ENCODE measurements at regions not wholly inside any gene's neighbourhood (a gene's known extent, or its start where the extent isn't known, plus 50 kb on each side); places are given as distances from the start of the nearest gene placed in this dataset.

DNA sequence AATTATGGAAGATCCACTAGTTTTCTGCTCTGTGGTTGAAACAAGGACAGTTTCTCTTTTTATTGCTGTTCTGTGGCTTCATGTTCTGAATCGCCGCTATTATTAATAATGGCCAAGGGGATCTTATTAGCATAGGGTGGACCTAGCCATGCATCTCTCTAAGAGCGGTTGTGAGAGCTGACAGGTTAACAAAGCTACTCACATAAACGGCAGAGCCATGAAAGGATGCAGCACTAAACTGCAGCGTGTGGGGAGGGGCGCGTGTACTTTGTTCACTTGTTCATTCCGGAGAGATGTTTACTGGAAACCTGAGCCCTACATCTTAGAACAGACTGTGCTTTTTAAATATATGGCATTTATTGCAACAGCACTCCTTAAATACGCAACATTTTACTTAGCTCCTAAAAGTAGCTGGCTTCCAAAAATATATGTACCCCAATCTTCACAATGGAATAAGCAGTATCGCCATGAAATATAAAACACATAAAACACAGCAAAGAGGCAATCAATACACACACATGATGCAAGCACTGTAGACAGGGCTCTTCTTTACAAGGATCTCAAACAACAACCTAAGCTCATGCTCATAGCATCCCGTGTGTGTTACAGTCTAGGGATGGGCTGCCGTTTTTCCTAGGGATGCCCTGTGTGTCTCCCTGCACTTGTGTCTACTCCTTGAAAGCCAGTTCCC lies 424.6 kb downstream of the MED10 start:
- no peak for DNase-seq (ENCODE audit: low read depth in 2 of 2)

DNA sequence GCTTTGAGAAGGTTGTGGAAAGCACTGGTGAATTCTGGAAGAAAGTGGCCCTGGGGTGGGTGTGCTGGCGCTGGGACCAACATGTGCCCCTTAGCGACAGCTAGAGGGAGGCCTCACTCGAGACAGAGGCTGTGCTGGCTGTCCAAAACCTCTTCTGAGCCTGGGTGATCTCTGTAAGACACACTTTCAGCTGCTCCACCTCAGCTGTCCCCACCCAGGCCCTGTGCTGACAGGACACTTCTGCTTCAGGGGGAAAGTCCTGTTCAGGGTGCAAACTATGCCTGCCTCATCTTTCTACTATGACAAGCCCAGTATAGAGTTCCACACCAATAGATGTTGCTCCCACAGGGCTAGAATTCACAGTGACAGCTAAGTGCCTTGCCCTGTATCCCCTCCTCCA lies 426.4 kb downstream of the MED10 start:
- DNase-seq (ENCODE audit: low read depth in 2 of 2), result no peak

DNA sequence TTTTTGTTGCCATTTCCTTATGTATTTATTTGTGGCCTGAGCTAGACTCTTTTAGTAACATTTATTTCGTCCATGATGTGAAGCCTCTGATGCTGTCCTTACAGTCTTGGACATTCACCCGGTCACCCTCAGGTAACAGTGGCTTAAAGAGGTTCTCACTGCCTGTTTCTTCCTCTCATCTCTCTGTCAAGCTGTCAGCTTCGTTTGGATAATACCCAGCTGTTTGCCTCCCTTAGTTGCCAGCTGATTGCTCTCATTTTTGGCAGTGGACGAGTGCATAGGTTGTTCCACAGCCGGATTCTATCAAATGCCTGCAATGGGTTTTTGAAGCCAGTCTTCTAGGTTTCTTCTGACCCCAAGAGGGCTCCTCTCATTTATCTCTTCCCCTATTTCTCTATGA lies 427.7 kb downstream of the MED10 start:
- no peak for DNase-seq (ENCODE audit: low read depth in 2 of 2)

DNA sequence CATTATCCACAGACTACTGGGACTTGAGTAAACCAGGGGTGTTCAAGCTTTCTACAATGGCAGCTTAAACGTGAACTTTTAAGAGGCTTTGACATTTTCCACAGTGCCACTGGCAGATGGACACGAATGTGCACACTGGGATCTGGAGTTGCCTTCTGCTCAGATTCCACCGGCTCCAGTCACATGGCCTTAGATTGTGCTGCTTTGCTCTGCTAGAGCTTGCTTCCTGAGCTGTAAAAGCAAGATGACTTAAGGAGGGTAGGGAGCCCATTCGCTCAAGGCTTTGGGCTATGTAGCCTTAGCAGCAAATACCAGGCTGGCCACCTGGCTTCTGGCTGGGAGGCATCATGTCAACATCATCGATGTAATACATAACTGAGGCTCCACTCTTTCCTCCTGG lies 436.9 kb downstream of the MED10 start:
- DNase-seq (ENCODE audit: low read depth in 2 of 2), result no peak

DNA sequence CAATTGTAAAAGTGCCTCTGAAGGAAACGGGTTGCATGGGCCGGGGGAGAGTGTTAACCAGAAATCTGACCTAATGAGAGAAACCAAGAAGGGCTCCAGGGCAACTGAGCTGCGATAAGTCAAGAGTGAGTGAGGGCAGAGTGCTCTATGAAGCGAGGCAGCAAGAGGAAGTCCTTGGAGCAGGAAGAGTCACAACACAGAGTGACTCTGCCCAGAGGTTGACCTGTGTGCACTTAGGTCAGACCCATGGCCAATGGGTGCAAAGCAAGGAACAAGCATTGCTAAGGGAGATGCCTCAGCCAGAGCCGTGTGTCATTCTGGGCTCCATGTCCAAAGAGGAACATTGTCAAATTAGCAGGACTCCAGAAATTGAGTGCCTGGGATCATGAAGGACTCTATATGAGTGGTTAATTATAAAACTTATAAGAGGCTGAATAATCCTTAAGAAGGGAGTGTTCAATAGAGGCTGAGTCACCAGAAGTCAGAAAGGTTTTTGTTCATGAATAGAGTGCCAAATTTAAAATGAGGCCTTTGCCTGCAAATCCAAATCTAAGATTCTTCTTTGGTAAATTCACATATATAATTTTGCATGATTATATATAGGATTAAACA lies 438.5 kb downstream of the MED10 start:
- DNase-seq (ENCODE audit: low read depth in 2 of 2), result no peak

DNA sequence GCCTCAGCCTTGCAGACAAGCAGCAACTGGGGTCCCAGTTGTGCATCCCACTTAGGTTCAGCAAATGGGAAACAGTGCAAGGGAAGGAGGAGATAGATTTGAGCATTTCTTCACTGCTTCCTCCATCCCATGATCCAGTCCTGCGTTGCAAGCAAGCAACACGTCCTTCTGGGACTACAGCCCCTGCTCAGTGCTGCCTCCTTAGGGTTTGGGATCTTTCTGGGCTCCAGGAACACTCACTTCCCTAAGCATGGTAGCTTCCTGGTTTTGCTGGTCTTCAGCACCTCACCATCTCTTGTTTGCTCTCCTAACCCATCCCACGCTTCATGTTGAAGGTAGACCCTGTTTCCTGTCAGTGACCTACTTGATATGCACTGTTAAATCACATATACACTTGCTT lies 444.7 kb downstream of the MED10 start:
- DNase-seq (ENCODE audit: low read depth in 2 of 2), result no peak

DNA sequence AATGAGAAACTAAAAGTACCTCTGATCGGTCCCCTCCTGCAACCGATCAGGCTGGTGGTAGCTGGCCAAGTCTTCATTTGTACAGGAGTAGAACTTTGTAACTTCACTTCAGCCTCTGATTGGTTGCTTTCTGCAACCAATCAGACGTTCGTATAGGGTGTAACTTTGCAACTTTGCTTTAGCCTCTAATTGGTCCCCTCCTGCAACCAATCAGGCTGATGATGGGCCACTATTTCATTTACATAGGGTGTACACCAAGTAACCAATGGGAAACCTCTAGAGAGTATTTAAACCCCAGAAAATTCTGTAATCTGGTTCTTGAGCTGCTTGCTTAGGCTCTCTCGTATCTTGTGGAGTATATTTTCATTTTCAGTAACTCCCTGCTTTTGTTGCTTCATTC lies 445.5 kb downstream of the MED10 start:
- no peak for DNase-seq (ENCODE audit: low read depth in 2 of 2)

DNA sequence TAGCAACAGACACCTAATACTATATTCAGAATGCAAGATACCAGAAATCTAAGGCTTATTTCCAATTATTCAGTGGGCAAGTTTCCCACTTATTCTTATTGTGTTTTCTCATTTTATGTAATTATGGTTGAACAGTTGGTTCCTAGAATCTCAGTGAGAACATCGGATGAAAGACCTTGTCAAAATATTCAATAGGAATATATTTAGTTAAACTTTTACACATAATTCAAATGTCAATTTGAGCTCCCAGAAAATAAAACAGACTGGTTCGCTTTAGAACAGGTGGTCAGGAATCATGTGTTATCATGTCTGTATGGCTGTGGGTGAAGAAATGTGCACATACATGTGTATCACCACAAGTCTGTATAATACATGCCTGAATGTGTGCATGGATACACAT lies 447.8 kb downstream of the MED10 start:
- no peak for DNase-seq (ENCODE audit: low read depth in 2 of 2)

DNA sequence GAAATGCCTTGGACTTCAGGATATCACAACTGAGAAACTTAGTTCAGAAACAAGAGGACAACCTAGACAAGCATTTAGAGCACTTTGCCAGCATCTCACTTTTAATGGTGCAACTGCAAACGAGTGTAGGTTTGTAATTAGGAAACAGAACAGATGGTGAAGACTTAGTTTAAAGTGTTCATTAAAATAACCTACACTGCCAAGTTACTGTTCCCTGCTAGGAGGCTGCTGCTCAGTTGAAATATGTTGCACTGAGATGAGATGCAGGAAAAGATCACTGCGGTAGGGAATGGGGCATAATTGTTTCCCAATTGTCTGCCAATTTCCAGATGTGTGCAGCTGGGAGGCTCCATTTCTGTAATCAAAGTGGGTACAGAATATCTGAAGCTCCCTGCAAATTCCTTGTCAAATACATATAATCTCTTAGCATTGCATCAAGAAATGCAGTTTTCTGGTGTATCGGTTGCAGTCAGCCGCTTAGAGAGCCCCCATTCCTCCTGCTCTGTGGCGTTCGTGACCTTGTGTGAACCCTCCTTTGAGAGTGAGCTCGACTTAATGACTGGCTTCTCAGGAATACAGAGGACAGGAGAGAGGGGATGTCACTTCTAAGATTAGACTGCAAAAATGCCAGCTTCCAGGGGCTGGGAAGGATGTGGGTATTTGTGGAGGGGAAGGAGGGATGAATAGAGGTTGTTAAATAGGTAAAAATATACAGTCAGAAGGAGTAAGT lies 448.9 kb downstream of the MED10 start:
- DNase-seq (ENCODE audit: low read depth in 2 of 2), result no peak

DNA sequence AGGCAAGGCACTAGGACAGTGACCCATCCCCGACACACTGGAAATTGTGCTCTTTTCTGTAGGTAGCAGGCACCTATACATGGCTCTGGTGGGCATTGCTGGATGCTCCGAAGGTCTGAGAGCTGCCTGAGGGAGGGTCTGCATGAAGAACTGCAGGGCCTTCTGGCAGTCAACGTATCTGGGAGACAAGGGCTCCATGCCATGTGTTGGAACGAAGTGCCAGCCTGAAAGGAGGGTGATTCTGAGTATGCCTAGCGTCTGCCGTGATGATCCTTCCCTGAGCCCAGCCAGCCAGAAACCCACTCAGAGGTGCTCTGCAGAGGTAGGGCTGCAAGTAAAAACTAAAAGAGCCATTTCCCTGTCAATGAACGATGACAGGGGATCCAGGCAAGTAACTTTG lies 453.2 kb downstream of the MED10 start:
- DNase-seq (ENCODE audit: low read depth in 2 of 2), result no peak

DNA sequence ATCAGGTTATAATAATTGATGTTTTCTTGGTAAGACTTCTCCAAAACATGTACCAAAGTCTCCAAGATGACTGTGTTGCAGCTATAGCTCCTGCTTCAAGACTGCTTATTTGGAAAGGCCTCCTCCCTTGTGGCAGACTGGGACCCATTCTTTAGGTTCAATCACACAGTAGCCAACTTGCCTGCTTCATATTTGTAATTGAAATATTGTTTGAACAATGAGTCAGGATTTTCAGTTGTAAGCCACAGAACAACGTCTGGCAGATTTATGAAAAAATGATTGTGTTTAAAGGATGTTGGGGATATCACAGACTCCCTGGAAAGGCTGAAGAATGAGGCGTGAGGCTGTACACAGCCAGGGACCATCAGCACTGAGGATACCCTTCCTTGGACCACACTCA lies 458.9 kb downstream of the MED10 start:
- DNase-seq (ENCODE audit: low read depth in 2 of 2), result no peak

DNA sequence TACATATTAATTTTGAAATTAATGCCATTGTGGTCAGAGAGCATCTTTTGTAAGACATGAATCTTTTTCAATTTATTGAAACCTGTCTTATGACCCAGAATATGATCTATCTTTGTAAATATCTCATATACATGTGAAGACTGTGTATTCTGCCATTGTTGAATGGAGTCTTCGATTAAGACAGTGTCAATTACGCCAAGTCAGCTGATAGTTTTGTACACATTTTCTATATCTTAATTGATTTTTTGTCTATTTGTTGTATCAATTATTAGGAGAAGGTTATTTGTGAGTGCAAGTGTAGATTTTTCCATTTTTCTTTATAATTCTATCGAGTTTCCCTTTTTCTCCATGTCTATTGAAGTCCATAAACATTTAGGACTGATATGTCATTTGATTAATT lies 471.6 kb downstream of the MED10 start:
- no peak for DNase-seq (ENCODE audit: low read depth in 2 of 2)

DNA sequence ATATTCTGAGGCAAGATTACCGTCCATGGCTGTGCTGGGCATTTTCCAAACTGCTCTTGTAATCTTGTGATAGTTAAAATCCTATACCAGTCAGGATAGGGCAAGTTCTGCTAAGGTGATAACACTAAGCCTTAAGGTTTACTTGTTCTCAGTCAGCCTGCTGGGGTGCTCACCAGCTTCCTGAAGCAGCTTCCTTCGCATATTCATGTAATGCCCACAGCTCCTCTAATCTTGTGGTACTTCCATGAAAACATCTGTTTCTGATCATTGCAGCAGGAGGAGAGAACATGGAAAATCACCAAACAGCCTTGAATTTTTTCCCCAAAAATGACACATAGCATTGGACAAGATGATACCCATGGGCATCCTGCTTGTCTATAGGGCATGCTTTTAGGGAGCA lies 473.2 kb downstream of the MED10 start:
- no peak for DNase-seq (ENCODE audit: low read depth in 2 of 2)

DNA sequence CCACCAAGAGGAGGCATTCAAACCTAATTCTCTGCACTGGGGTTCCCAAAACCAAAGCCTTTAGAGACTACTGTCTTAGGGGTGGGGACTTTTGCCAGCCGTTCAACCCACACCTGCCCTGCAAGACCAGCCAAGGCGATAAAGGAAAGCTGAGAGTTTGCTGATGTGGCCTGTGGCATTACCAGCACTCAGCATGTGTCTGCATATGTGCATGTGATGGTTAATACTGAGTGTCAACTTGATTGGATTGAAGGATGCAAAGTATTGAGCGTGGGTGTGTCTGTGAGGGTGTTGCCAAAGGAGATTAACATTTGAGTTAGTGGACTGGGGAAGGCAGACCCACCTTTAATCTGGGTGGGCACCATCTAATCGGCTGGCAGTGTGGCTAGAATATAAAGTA lies 474.2 kb downstream of the MED10 start:
- DNase-seq (ENCODE audit: low read depth in 2 of 2), result no peak

DNA sequence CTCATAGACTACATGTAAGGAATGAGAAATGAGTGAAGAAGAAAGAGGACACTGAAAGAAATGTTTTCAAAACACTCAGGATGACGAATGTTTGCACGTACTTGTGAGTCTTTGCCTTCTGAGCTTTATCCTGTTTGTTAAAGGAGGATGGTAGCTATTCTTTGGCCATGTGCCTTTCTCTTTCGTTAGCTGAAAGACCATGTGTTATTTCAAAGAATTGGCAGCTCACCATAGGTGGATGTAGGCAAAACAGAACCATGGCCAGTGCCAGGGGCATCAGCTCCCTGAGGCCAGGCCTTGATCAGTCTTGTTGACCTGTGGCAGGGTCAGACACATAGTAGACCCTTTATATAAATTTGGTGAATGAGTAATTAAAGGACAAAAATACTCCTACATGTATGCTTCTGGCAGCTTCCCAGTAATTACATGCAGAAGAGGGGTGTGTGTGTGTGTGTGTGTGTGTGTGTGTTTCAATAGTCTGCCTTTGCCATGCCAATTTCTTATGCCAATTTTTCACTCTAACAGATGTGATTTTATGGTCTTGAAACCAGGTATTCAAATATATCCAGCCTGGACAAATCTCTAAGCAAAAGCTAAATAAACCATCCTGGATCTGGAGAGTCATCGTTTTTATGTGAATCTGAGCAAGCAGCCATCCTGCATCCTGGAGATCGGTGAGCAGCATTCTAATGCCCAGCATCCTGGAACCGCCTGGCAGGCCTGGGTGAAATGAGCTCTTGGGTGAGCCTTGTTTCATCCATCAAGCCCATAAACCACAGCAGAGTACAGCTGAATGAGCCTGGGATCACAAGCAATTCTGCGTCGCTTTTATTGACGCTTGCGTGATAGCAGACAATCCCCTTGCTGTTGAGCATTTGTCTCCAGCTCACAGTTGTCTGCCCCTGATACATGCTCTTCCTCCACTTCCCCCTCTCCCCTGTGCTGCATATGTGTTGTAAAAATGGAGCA lies 475.4 kb downstream of the MED10 start:
- DNase-seq (ENCODE audit: low read depth in 2 of 2), result no peak

DNA sequence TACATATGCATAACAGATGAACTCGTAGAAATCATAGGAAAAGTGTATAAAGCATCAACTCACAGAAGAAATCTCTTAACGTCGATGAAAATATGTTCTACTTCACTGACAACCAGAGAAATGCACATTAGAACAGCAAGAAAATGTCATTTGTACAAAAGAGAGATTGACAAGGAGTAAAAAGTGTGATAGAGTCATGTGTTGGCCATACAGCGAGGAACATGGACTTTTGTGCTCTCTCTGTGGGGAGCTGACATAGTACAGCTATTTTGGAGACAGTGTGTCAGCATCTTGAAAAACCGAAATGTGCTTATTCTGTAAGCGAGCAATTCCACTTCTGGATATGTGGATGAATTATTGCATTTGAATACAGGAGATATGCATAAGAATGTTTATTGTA lies 477.9 kb downstream of the ICE1 start:
- no peak for DNase-seq (ENCODE audit: low read depth in 2 of 2)

DNA sequence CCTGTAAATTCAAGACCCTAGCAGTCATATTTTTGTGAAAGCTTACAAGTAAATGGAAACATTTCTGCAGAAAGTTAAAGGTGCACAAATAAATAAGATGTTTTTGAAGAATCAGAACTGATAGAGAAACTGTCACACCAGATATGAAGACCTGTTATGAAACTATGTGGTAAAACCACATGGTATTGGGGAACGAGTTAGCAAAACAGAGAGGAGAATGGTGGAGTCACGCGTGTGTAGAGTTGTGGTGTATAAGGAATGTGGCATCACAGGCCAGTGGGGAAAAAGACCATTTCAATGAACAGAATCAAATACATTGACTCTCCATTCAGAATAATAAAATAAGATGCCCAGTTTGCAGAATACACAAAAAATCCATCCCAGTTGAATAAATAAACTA lies 477.2 kb downstream of the ICE1 start:
- no peak for DNase-seq (ENCODE audit: low read depth in 2 of 2)

DNA sequence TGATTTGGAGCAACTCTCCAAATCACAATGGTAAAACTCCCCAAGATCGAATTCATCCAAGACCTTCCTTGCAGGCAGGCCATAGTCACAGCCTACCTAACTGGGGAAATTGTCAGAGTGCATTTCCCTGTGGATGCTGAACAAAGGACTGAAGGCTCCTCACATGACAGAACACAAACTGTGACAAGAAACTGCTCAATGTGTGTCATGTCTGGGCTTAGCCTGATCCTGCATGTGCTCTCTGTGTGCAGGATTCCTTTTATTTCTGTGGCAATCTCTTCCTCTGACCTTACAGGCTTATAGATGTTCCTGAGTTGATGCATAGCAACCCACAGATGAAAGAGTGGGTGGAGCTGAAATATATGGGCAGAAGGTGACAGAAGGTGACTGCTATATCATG lies 465.8 kb downstream of the ICE1 start:
- DNase-seq (ENCODE audit: low read depth in 2 of 2), result no peak

DNA sequence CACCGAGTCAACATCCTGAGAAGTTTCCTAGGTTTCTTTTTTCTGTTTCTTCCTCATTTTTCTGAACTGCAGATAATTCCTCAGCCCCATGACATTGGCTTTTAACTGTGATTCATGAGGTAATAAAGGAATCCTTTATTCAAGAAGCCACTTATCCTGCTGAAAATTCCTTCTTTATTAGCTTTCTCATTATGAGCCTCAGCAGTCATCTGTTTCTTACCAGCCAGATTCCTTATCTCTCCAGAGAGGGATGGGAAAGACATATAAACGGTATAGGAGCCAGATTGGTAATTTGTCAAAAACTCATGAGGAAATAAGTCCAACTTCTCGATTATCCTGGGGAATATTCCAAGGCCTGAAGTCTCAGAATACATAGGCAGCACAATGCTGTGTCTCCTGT lies 465.4 kb downstream of the ICE1 start:
- no peak for DNase-seq (ENCODE audit: low read depth in 2 of 2)

DNA sequence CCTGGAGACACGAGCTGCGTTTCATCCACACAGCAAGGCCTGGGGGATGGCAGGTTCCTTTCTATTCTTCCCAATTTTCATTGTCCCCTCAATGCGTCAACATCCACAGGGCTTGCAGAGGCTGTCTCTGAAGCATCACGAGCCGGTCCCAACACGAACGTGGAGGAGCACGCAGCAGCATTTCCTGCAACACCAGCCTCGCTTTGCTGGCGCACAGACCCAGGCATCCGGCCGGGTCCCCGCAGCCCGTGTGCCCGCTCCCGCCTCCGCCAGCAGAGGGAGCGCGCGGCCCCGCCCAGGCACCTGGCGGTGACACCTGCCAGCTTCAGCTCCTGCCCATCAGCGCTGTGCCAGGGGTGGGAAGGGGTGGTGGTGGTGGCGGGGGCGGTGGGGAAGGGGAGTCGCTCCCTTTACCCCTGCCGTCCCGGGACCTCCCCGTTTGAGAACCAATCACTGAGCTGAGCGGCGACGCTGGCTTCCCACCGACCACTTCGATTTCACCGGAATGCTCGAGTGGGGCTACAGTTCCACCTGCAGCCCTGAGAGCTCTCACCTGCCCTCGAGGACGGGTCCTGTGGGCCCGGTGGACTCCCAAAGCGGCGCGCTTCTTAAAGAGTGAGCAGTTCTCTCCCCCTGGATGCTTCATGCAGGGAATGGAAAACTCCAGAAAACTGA lies 464.5 kb downstream of the ICE1 start:
- peak; percentile 28 to 30 for DNase-seq (ENCODE audit: low read depth in 2 of 2)

DNA sequence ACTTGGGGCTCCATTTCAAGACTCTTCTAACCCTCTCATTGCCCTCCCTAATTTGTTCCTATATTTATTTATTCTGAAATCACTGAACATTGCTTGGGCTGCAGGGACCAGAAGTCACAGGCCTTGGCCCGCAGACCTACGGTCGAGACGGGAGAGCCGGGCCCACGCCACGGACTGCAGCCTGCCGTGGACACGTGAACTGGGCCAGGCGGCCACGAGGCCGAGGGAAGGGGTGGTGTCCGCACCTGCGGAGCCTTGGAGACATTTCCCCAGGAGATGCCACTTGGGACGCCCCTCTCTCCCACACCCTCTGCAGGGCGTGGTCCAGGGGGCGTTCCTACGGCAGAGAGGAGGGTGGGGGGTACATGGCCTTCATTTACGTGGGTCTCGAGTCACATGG lies 463.9 kb downstream of the ICE1 start:
- DNase-seq (ENCODE audit: low read depth in 2 of 2), result no peak

DNA sequence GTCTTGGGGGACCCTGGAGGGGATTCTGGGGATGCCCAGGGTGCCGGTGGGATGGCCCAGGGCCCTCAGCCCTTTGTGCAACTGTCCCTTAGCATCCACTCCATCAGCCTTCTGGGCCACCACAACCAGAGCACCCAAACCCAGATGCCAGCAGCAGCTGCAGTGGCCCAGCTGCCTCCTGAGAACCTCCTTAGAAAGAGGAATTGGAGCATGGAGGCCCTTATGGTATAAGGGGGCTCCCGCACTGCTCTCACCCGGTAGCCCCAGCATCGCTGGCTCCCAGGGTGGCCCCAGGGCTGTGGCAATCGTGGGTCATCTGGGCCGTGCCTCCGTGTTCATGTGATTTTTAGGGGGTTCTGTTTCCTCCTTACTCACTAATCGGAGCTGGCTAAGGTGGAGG lies 463.3 kb downstream of the ICE1 start:
- no peak for DNase-seq (ENCODE audit: low read depth in 2 of 2)

All from stimulated activated CD8-positive, alpha-beta memory T cell treated with anti-CD3 and anti-CD28 coated beads, Interleukin-2, amount 100 ng/mL, for 48 hours (primary cell).